ENCODE measurements at regions not wholly inside any gene's neighbourhood (a gene's known extent, or its start where the extent isn't known, plus 50 kb on each side); places are given as distances from the start of the nearest gene placed in this dataset.

DNA sequence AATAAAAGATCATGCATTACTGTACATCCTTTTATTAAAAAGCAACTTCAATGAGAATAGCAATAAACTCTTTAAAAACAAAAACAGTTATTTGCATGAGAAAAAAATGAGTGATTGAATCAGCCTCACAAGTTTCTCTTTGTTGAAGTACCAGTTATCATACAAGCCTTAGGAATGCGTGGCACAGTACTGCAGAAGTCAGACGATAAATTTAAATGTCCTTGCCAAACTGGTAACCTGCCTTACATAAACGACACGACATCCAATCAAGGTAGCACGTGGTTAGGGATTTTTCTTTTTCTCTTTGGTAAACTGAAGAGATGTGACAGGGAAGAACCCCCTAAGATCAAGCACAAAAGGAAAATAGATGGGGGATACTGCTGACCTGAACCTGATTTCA is 251.0 kb downstream of the KLF12 start:
- TF ChIP-seq, protein P1, sequence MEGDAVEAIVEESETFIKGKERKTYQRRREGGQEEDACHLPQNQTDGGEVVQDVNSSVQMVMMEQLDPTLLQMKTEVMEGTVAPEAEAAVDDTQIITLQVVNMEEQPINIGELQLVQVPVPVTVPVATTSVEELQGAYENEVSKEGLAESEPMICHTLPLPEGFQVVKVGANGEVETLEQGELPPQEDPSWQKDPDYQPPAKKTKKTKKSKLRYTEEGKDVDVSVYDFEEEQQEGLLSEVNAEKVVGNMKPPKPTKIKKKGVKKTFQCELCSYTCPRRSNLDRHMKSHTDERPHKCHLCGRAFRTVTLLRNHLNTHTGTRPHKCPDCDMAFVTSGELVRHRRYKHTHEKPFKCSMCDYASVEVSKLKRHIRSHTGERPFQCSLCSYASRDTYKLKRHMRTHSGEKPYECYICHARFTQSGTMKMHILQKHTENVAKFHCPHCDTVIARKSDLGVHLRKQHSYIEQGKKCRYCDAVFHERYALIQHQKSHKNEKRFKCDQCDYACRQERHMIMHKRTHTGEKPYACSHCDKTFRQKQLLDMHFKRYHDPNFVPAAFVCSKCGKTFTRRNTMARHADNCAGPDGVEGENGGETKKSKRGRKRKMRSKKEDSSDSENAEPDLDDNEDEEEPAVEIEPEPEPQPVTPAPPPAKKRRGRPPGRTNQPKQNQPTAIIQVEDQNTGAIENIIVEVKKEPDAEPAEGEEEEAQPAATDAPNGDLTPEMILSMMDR (IDR thresholded peaks at IDR 0.05; ENCODE audit: insufficient read depth, low read length, poor library complexity, severe bottlenecking): no peak
- H3K27me3 ChIP-seq (replicated peaks; ENCODE audit: control insufficient read depth, insufficient read depth, low read length): no peaks in the 10 kb centered on the region

DNA sequence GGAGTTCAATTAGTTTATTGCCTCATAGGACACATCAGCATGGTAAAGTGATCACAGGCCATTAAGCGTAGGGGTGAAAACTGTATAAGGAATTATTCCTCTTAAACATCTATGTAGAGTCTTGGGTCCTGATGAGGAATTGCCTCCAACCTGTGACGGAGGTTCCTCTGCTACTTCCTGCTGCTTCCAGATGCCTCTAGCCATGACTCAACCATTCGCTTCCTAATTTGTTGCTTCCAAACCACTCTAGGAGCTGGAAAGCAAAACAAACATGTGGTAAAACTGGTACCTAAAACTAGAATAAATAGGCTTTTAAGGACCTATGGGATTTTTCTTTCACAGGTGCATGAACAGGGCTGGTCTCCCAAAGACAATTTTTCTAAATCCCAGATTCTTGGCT is 253.8 kb downstream of the KLF12 start:
- no peaks in the 10 kb centered on the region for H3K36me3 ChIP-seq (ENCODE audit: control insufficient read depth, insufficient read depth, low read length)
- no peaks in the 10 kb centered on the region for H3K27me3 ChIP-seq (replicated peaks; ENCODE audit: control insufficient read depth, insufficient read depth, low read length)
- no peak overlapping the region for H3K4me3 ChIP-seq (replicated peaks; ENCODE audit: low read depth, low read length)
- TF ChIP-seq, protein P1 (IDR thresholded peaks at IDR 0.05; ENCODE audit: insufficient read depth, low read length, poor library complexity, severe bottlenecking): no peak
- no peak for DNase-seq (ENCODE audit: extremely low read depth, insufficient read length)

More for the DNA sequence above, 251.0 kb downstream of the KLF12 start:
- H3K4me3 ChIP-seq (replicated peaks; ENCODE audit: low read depth, low read length): no peak overlapping the region
- H3K36me3 ChIP-seq (ENCODE audit: control insufficient read depth, insufficient read depth, low read length): no peaks in the 10 kb centered on the region
- no peak for DNase-seq (ENCODE audit: extremely low read depth, insufficient read length)

DNA sequence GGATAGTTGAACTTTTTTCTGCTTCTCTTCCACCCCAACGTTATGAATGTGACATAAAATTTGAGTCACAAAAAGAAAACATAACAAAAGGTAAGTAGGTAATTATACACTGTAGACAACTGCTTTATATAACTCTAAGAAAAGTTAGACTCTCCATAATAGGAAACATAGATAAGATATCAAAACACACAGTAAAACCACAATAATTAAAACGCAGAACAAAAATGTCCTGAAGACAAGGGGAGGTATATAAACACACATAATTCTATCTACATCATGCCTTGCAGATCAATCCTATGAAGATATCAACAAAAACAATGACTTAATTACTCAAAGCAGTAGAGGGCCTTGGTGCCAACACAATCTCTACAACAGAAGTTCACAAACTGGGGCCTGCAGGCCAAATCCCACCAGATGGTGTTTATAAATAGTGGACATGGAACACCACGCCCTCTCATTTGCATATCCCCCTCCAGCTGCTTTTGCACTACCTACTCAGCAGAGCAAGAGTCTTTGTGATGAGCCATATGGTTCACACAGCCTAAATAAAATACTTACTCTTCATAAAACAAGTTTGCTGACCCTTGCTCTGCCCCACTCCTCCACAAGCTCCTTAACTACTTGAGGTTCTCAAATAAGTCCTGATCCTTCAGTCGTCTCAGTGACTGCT is 254.7 kb downstream of the KLF12 start:
- Histone ChIP-seq H3K4me3 (replicated peaks; ENCODE audit: low read depth, low read length) (no peak overlapping the region), H3K27me3 (replicated peaks; ENCODE audit: control insufficient read depth, insufficient read depth, low read length) (no peaks in the 10 kb centered on the region), H3K36me3 (ENCODE audit: control insufficient read depth, insufficient read depth, low read length) (no peaks in the 10 kb centered on the region)
- DNase-seq (ENCODE audit: extremely low read depth, insufficient read length): no peak
- TF ChIP-seq, protein P1 (IDR thresholded peaks at IDR 0.05; ENCODE audit: insufficient read depth, low read length, poor library complexity, severe bottlenecking): no peak

DNA sequence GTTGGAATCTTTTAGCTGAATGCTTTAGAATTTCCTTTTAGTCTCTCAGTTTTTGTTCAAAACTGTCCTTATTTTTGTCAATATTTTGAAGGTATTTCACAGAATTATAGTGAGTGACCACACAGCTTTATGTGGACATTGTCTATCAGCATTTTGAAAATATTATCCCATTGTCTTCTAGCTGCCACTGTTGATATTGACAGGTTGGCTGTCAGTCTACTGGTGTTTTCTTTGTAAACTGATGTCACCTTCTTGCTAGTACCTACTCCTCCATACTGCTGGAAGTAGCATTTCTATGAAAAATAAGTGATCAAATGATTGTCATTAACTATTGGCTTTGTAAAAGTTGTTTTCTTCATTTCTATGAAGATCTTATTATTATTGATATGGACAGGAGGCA is 256.8 kb downstream of the KLF12 start:
- H3K27me3 ChIP-seq (replicated peaks; ENCODE audit: control insufficient read depth, insufficient read depth, low read length): no peaks in the 10 kb centered on the region
- no peak for DNase-seq (ENCODE audit: extremely low read depth, insufficient read length)
- no peaks in the 10 kb centered on the region for H3K36me3 ChIP-seq (ENCODE audit: control insufficient read depth, insufficient read depth, low read length)
- H3K4me3 ChIP-seq (replicated peaks; ENCODE audit: low read depth, low read length): no peak overlapping the region
- TF ChIP-seq, protein P1 (IDR thresholded peaks at IDR 0.05; ENCODE audit: insufficient read depth, low read length, poor library complexity, severe bottlenecking): no peak

DNA sequence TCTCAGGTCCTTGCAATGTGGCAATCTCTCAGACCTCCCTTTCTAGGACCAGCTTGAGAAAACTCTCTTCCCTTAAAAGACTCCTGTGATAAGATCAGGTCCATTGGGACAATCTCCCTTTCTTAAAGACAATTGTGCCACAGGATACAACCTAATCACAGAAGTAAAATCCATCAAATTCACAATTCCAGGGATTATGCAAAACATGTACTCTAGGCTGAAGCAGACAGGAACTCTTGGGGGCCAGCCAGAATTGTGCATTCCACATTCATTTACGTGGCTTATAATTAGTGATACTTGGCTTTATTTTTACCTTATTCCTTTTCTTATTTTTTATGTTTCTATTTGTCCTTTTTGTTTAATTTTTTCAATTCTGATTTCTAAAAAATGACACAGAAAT is 257.9 kb downstream of the KLF12 start:
- H3K36me3 ChIP-seq (ENCODE audit: control insufficient read depth, insufficient read depth, low read length): no peaks in the 10 kb centered on the region
- no peaks in the 10 kb centered on the region for H3K27me3 ChIP-seq (replicated peaks; ENCODE audit: control insufficient read depth, insufficient read depth, low read length)
- DNase-seq (ENCODE audit: extremely low read depth, insufficient read length): no peak
- TF ChIP-seq, protein P1 (IDR thresholded peaks at IDR 0.05; ENCODE audit: insufficient read depth, low read length, poor library complexity, severe bottlenecking): no peak
- no peak overlapping the region for H3K4me3 ChIP-seq (replicated peaks; ENCODE audit: low read depth, low read length)
